ENCODE measurements at regions not wholly inside any gene's neighbourhood (a gene's known extent, or its start where the extent isn't known, plus 50 kb on each side); places are given as distances from the start of the nearest gene placed in this dataset.

- TF ChIP-seq, protein P1, sequence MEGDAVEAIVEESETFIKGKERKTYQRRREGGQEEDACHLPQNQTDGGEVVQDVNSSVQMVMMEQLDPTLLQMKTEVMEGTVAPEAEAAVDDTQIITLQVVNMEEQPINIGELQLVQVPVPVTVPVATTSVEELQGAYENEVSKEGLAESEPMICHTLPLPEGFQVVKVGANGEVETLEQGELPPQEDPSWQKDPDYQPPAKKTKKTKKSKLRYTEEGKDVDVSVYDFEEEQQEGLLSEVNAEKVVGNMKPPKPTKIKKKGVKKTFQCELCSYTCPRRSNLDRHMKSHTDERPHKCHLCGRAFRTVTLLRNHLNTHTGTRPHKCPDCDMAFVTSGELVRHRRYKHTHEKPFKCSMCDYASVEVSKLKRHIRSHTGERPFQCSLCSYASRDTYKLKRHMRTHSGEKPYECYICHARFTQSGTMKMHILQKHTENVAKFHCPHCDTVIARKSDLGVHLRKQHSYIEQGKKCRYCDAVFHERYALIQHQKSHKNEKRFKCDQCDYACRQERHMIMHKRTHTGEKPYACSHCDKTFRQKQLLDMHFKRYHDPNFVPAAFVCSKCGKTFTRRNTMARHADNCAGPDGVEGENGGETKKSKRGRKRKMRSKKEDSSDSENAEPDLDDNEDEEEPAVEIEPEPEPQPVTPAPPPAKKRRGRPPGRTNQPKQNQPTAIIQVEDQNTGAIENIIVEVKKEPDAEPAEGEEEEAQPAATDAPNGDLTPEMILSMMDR (IDR thresholded peaks at IDR 0.05; ENCODE audit: control insufficient read depth, insufficient read depth, low read depth, low read length, missing control alignments): no peak
- DNase-seq (ENCODE audit: low read depth): no peak
- H3K4me3 ChIP-seq (ENCODE audit: control insufficient read depth, low read depth, low read length): no peak overlapping the region
Observed at GRCh38 chr5:81835814-81836367, 85.0 kb upstream of the SSBP2 start.

GRCh38 chr5:81834021-81834660 is 83.2 kb upstream of the SSBP2 start:
- TF ChIP-seq, protein P1 (IDR thresholded peaks at IDR 0.05; ENCODE audit: control insufficient read depth, insufficient read depth, low read depth, low read length, missing control alignments): no peak
- H3K4me3 ChIP-seq (ENCODE audit: control insufficient read depth, low read depth, low read length): no peak overlapping the region
- no peak for DNase-seq (ENCODE audit: low read depth)

- no peak overlapping the region for H3K4me3 ChIP-seq (ENCODE audit: control insufficient read depth, low read depth, low read length)
- no peak for DNase-seq (ENCODE audit: low read depth)
- TF ChIP-seq, protein P1 (IDR thresholded peaks at IDR 0.05; ENCODE audit: control insufficient read depth, insufficient read depth, low read depth, low read length, missing control alignments): no peak
Observed at GRCh38 chr5:81830596-81830995, 79.7 kb upstream of the SSBP2 start.

GRCh38 chr5:81829242-81829641 is 78.3 kb upstream of the SSBP2 start:
- TF ChIP-seq, protein P1 (IDR thresholded peaks at IDR 0.05; ENCODE audit: control insufficient read depth, insufficient read depth, low read depth, low read length, missing control alignments): no peak
- no peak overlapping the region for H3K4me3 ChIP-seq (ENCODE audit: control insufficient read depth, low read depth, low read length)
- DNase-seq (ENCODE audit: low read depth): no peak

- H3K4me3 ChIP-seq (ENCODE audit: control insufficient read depth, low read depth, low read length): no peak overlapping the region
- TF ChIP-seq, protein P1 (IDR thresholded peaks at IDR 0.05; ENCODE audit: control insufficient read depth, insufficient read depth, low read depth, low read length, missing control alignments): no peak
- no peak for DNase-seq (ENCODE audit: low read depth)
Observed at GRCh38 chr5:81827500-81827899, 76.6 kb upstream of the SSBP2 start.

- DNase-seq (ENCODE audit: low read depth): peak; percentile 7
- TF ChIP-seq, protein P1 (IDR thresholded peaks at IDR 0.05; ENCODE audit: control insufficient read depth, insufficient read depth, low read depth, low read length, missing control alignments): peak; percentile 39
- no peak overlapping the region for H3K4me3 ChIP-seq (ENCODE audit: control insufficient read depth, low read depth, low read length)
Observed at GRCh38 chr5:81826128-81826527, 75.2 kb upstream of the SSBP2 start.
